SK-N-SH treated with all-trans-retinoic acid at 6 μM for 48 hours (cell line): ENCODE measurements at regions not wholly inside any gene's neighbourhood (a gene's known extent, or its start where the extent isn't known, plus 50 kb on each side); places are given as distances from the start of the nearest gene placed in this dataset.

ENCODE experiments used
- ARNTL ChIP-seq: fragments of 450-650 bp; formaldehyde crosslinking; IDR thresholded peaks from 2 replicates; pipeline ENCODE4 v1.5.0; 2020; ENCODE audit warnings: low read depth, mild to moderate bottlenecking, moderate library complexity, borderline replicate concordance
- CREB5 ChIP-seq: fragments of 250-450 bp; sonication (Bioruptor Pico); IDR thresholded peaks from 2 replicates; pipeline ENCODE4 v1.5.1; 2020; ENCODE audit warnings: low read depth, mild to moderate bottlenecking, moderate library complexity
- CSDC2 ChIP-seq: fragments of 250-450 bp; sonication (Bioruptor Pico); IDR thresholded peaks from 2 replicates; pipeline ENCODE4 v1.5.0; 2020; ENCODE audit warnings: mild to moderate bottlenecking, moderate library complexity
- CSRNP3 ChIP-seq: fragments of 250-450 bp; sonication (Bioruptor Pico); IDR thresholded peaks from 2 replicates; pipeline ENCODE4 v1.5.1; 2021; ENCODE audit warnings: mild to moderate bottlenecking, moderate library complexity
- ESRRG ChIP-seq: fragments of 250-450 bp; sonication (Bioruptor Pico); IDR thresholded peaks from 2 replicates; pipeline ENCODE4 v1.6.1; 2021; ENCODE audit warnings: mild to moderate bottlenecking
- OSR1 ChIP-seq: fragments of 250-450 bp; sonication (Bioruptor Pico); IDR thresholded peaks from 2 replicates; pipeline ENCODE4 v1.8.0; 2022; ENCODE audit warnings: moderate library complexity, mild to moderate bottlenecking, inconsistent platforms
- RARB ChIP-seq: fragments of 250-450 bp; sonication (Bioruptor Pico); IDR thresholded peaks from 2 replicates; pipeline ENCODE4 v1.8.0; 2021; ENCODE audit warnings: mild to moderate bottlenecking, moderate library complexity
- ZC3H10 ChIP-seq: fragments of 250-450 bp; sonication (Bioruptor Pico); IDR thresholded peaks from 2 replicates; pipeline ENCODE4 v1.5.1; 2021; ENCODE audit warnings: mild to moderate bottlenecking, moderate library complexity
- ZFP3 ChIP-seq: fragments of 250-450 bp; sonication (Bioruptor Pico); IDR thresholded peaks from 2 replicates; pipeline ENCODE4 v1.5.0; 2020; ENCODE audit warnings: mild to moderate bottlenecking, moderate library complexity
- ZFP30 ChIP-seq: fragments of 450-650 bp; formaldehyde crosslinking; IDR thresholded peaks from 2 replicates; pipeline ENCODE4 v1.5.0; 2022; ENCODE audit warnings: mild to moderate bottlenecking, moderate library complexity
- ZNF70 ChIP-seq: fragments of 450-650 bp; formaldehyde crosslinking; IDR thresholded peaks from 2 replicates; pipeline ENCODE4 v1.5.0; 2020; ENCODE audit warnings: mild to moderate bottlenecking, moderate library complexity
- ZNF8 ChIP-seq: fragments of 450-650 bp; formaldehyde crosslinking; IDR thresholded peaks from 2 replicates; pipeline ENCODE4 v1.5.0; 2020; ENCODE audit warnings: mild to moderate bottlenecking, moderate library complexity
- TF ChIP-seq, protein P1 (sequence below): fragments of 250-450 bp; sonication (Bioruptor Pico); IDR thresholded peaks from 2 replicates; pipeline ENCODE4 v1.8.0; 2020; ENCODE audit warnings: mild to moderate bottlenecking, moderate library complexity, borderline replicate concordance
- TF ChIP-seq, protein P2 (sequence below): fragments of 250-450 bp; sonication (Bioruptor Pico); IDR thresholded peaks from 2 replicates; pipeline ENCODE4 v1.8.0; 2021; ENCODE audit warnings: low read depth, mild to moderate bottlenecking, moderate library complexity, borderline replicate concordance

- no peak for TF ChIP-seq RARB
- no peak for TF ChIP-seq CSRNP3
- TF ChIP-seq, protein P1, sequence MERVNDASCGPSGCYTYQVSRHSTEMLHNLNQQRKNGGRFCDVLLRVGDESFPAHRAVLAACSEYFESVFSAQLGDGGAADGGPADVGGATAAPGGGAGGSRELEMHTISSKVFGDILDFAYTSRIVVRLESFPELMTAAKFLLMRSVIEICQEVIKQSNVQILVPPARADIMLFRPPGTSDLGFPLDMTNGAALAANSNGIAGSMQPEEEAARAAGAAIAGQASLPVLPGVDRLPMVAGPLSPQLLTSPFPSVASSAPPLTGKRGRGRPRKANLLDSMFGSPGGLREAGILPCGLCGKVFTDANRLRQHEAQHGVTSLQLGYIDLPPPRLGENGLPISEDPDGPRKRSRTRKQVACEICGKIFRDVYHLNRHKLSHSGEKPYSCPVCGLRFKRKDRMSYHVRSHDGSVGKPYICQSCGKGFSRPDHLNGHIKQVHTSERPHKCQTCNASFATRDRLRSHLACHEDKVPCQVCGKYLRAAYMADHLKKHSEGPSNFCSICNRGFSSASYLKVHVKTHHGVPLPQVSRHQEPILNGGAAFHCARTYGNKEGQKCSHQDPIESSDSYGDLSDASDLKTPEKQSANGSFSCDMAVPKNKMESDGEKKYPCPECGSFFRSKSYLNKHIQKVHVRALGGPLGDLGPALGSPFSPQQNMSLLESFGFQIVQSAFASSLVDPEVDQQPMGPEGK (CRISPR knock-in tag) = no peak
- TF ChIP-seq ZC3H10 (CRISPR knock-in tag) = no peak
- TF ChIP-seq, protein P2, sequence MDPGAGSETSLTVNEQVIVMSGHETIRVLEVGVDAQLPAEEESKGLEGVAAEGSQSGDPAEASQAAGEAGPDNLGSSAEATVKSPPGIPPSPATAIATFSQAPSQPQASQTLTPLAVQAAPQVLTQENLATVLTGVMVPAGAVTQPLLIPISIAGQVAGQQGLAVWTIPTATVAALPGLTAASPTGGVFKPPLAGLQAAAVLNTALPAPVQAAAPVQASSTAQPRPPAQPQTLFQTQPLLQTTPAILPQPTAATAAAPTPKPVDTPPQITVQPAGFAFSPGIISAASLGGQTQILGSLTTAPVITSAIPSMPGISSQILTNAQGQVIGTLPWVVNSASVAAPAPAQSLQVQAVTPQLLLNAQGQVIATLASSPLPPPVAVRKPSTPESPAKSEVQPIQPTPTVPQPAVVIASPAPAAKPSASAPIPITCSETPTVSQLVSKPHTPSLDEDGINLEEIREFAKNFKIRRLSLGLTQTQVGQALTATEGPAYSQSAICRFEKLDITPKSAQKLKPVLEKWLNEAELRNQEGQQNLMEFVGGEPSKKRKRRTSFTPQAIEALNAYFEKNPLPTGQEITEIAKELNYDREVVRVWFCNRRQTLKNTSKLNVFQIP (CRISPR knock-in tag) = no peak
- no peak for TF ChIP-seq CREB5 (CRISPR knock-in tag)
- TF ChIP-seq OSR1 = no peak
- TF ChIP-seq CSDC2 = no peak
- TF ChIP-seq ARNTL (CRISPR knock-in tag) = no peak
- no peak for TF ChIP-seq ZNF8 (CRISPR knock-in tag)
- no peak for TF ChIP-seq ZFP3 (CRISPR knock-in tag)
- no peak for TF ChIP-seq ZNF70 (CRISPR knock-in tag)
- no peak for TF ChIP-seq ESRRG
- TF ChIP-seq ZFP30 (CRISPR knock-in tag) = no peak
Measured at GRCh38 chr2:34045101-34045655, 446.1 kb upstream of the FAM98A start.
